ENCODE measurements at regions not wholly inside any gene's neighbourhood (a gene's known extent, or its start where the extent isn't known, plus 50 kb on each side); places are given as distances from the start of the nearest gene placed in this dataset.

DNA sequence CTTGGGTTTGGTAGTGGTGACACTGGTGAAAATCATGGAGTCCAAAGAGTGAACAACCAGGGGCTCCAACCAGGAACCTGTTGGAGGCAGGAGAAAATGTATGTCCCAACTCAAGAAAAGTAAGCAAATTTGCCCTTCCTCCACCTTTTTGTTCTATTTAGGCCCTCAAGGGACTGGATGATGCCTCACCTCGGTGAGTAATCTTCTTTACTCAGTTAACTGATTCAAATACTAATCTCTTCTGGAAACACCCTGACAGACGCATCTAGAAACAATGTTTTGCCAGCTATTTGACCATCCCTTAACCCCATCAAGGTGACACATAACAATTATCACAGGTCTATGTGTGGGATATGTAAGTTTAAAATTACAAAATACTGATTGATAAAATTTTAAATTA, 272.4 kb upstream of the FOXG1 start:
- no peak for TF ChIP-seq EZH2 (IDR thresholded peaks at IDR 0.05; ENCODE audit: insufficient read depth, low read length)
- TF ChIP-seq, protein P1, sequence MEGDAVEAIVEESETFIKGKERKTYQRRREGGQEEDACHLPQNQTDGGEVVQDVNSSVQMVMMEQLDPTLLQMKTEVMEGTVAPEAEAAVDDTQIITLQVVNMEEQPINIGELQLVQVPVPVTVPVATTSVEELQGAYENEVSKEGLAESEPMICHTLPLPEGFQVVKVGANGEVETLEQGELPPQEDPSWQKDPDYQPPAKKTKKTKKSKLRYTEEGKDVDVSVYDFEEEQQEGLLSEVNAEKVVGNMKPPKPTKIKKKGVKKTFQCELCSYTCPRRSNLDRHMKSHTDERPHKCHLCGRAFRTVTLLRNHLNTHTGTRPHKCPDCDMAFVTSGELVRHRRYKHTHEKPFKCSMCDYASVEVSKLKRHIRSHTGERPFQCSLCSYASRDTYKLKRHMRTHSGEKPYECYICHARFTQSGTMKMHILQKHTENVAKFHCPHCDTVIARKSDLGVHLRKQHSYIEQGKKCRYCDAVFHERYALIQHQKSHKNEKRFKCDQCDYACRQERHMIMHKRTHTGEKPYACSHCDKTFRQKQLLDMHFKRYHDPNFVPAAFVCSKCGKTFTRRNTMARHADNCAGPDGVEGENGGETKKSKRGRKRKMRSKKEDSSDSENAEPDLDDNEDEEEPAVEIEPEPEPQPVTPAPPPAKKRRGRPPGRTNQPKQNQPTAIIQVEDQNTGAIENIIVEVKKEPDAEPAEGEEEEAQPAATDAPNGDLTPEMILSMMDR (IDR thresholded peaks at IDR 0.05; ENCODE audit: insufficient read depth, low read depth, low read length) = no peak
- Mint-ChIP-seq H3K27ac (ENCODE audit: unreplicated experiment) (no peak overlapping the region), H3K9me3 (ENCODE audit: unreplicated experiment) (no peaks in the 10 kb centered on the region), H3K4me1 (ENCODE audit: low read depth, unreplicated experiment) (no peaks in the 10 kb centered on the region), H3K4me3 (ENCODE audit: unreplicated experiment) (no peak overlapping the region), H3K36me3 (ENCODE audit: low read depth, unreplicated experiment) (no peaks in the 10 kb centered on the region), H3K27me3 (ENCODE audit: low read depth, unreplicated experiment) (no peaks in the 10 kb centered on the region)
- Histone ChIP-seq H3K4me1 (ENCODE audit: insufficient read depth, low read length) (no peaks in the 10 kb centered on the region), H2AFZ (ENCODE audit: low read depth, low read length) (peak overlapping the region; percentile 29), H4K20me1 (ENCODE audit: insufficient read depth, low read length) (no peaks in the 10 kb centered on the region), H3K27ac (ENCODE audit: low read depth, low read length) (no peak overlapping the region), H3K4me2 (ENCODE audit: low read length) (no peak overlapping the region), H3K4me3 (ENCODE audit: insufficient read depth, low read depth, low read length) (no peak overlapping the region), H3K9me3 (ENCODE audit: insufficient read depth, low read depth, low read length) (no peaks in the 10 kb centered on the region), H3K36me3 (ENCODE audit: insufficient read depth, low read length) (no peaks in the 10 kb centered on the region), H3K27me3 (ENCODE audit: insufficient read depth, low read length) (no peaks in the 10 kb centered on the region), H3K9ac (ENCODE audit: low read length) (no peak overlapping the region), H3K79me2 (ENCODE audit: insufficient read depth, low read length) (no peaks in the 10 kb centered on the region)
- FAIRE-seq (no peak), DNase-seq (ENCODE audit: low read depth) (peak; percentile 9)

GRCh38 chr14:28496364-28496763, 270.2 kb upstream of the FOXG1 start:
- no peaks in the 10 kb centered on the region for H4K20me1 ChIP-seq (ENCODE audit: insufficient read depth, low read length)
- H3K27ac ChIP-seq (ENCODE audit: low read depth, low read length) = no peak overlapping the region
- TF ChIP-seq EZH2 (IDR thresholded peaks at IDR 0.05; ENCODE audit: insufficient read depth, low read length) = no peak
- TF ChIP-seq, protein P1 (IDR thresholded peaks at IDR 0.05; ENCODE audit: insufficient read depth, low read depth, low read length) = no peak
- no peaks in the 10 kb centered on the region for H3K27me3 ChIP-seq (ENCODE audit: insufficient read depth, low read length)
- Mint-ChIP-seq H3K36me3 (ENCODE audit: low read depth, unreplicated experiment) (no peaks in the 10 kb centered on the region), H3K9me3 (ENCODE audit: unreplicated experiment) (no peaks in the 10 kb centered on the region), H3K4me3 (ENCODE audit: unreplicated experiment) (no peak overlapping the region), H3K27ac (ENCODE audit: unreplicated experiment) (no peak overlapping the region), H3K27me3 (ENCODE audit: low read depth, unreplicated experiment) (no peaks in the 10 kb centered on the region), H3K4me1 (ENCODE audit: low read depth, unreplicated experiment) (no peaks in the 10 kb centered on the region)
- no peak for DNase-seq (ENCODE audit: low read depth)
- no peaks in the 10 kb centered on the region for H3K4me1 ChIP-seq (ENCODE audit: insufficient read depth, low read length)
- H2AFZ ChIP-seq (ENCODE audit: low read depth, low read length) = no peak overlapping the region
- FAIRE-seq = no peak
- H3K79me2 ChIP-seq (ENCODE audit: insufficient read depth, low read length) = no peaks in the 10 kb centered on the region
- no peak overlapping the region for H3K4me3 ChIP-seq (ENCODE audit: insufficient read depth, low read depth, low read length)
- H3K36me3 ChIP-seq (ENCODE audit: insufficient read depth, low read length) = no peaks in the 10 kb centered on the region
- H3K9me3 ChIP-seq (ENCODE audit: insufficient read depth, low read depth, low read length) = no peaks in the 10 kb centered on the region
- no peak overlapping the region for H3K9ac ChIP-seq (ENCODE audit: low read length)
- H3K4me2 ChIP-seq (ENCODE audit: low read length) = no peak overlapping the region

DNA sequence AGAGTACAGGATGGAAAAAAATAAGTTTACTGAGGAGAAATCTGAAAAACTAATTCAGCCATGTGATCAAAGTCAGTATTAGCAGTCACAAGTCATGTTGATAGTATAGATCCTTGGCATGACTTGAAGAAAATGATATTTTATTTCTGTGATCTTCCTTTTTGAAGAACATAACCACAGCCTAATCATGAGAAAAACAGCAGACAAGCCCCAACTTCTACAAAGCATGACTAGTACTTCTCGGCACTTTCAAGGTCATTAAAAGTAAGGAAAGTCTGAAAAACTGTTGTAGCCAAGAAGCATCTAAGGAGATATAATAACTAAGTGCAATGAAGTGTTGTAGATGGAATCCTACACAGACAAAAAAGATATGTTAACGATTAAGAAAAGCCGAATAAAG, 264.1 kb upstream of the FOXG1 start:
- Mint-ChIP-seq H3K4me1 (ENCODE audit: low read depth, unreplicated experiment) (no peaks in the 10 kb centered on the region), H3K27me3 (ENCODE audit: low read depth, unreplicated experiment) (no peaks in the 10 kb centered on the region), H3K9me3 (ENCODE audit: unreplicated experiment) (peaks cover 2% of the 10 kb centered on the region), H3K36me3 (ENCODE audit: low read depth, unreplicated experiment) (no peaks in the 10 kb centered on the region), H3K27ac (ENCODE audit: unreplicated experiment) (no peak overlapping the region), H3K4me3 (ENCODE audit: unreplicated experiment) (no peak overlapping the region)
- Histone ChIP-seq H2AFZ (ENCODE audit: low read depth, low read length) (no peak overlapping the region), H3K9me3 (ENCODE audit: insufficient read depth, low read depth, low read length) (no peaks in the 10 kb centered on the region), H3K36me3 (ENCODE audit: insufficient read depth, low read length) (no peaks in the 10 kb centered on the region), H3K27ac (ENCODE audit: low read depth, low read length) (no peak overlapping the region), H3K9ac (ENCODE audit: low read length) (no peak overlapping the region), H3K27me3 (ENCODE audit: insufficient read depth, low read length) (no peaks in the 10 kb centered on the region), H3K4me3 (ENCODE audit: insufficient read depth, low read depth, low read length) (no peak overlapping the region), H3K4me1 (ENCODE audit: insufficient read depth, low read length) (no peaks in the 10 kb centered on the region), H3K79me2 (ENCODE audit: insufficient read depth, low read length) (no peaks in the 10 kb centered on the region), H4K20me1 (ENCODE audit: insufficient read depth, low read length) (no peaks in the 10 kb centered on the region), H3K4me2 (ENCODE audit: low read length) (no peak overlapping the region)
- TF ChIP-seq EZH2 (IDR thresholded peaks at IDR 0.05; ENCODE audit: insufficient read depth, low read length) = no peak
- TF ChIP-seq, protein P1 (IDR thresholded peaks at IDR 0.05; ENCODE audit: insufficient read depth, low read depth, low read length) = no peak
- DNase-seq (ENCODE audit: low read depth) (no peak), FAIRE-seq (no peak)
